ENCODE measurements at regions not wholly inside any gene's neighbourhood (a gene's known extent, or its start where the extent isn't known, plus 50 kb on each side); places are given as distances from the start of the nearest gene placed in this dataset.

- TF ChIP-seq CTCF (IDR thresholded peaks at IDR 0.05; ENCODE audit: low read length) (no peak), EZH2 (IDR thresholded peaks at IDR 0.05; ENCODE audit: borderline replicate concordance, low read length) (no peak)
Observed at GRCh38 chr6:144919560-144919959, 634.4 kb downstream of the UTRN start.

Measured in OCI-LY1 (cell line).